ENCODE measurements at regions not wholly inside any gene's neighbourhood (a gene's known extent, or its start where the extent isn't known, plus 50 kb on each side); places are given as distances from the start of the nearest gene placed in this dataset.

- Histone ChIP-seq H3K4me1 (no peaks in the 10 kb centered on the region), H3K36me3 (no peaks in the 10 kb centered on the region), H3K9me3 (no peaks in the 10 kb centered on the region), H3K27ac (no peak overlapping the region), H3K27me3 (no peaks in the 10 kb centered on the region), H3K4me3 (replicated peaks in 1 of 3) (no peak overlapping the region)
- TF ChIP-seq POLR2A (IDR thresholded peaks at IDR 0.05) (no peak), CTCF (IDR thresholded peaks at IDR 0.05) (no peak)
- intact Hi-C loops (cut with DNase I), result no loop called here
- 97% methylated on average over 2 of the region's 2 CpGs for WGBS, 2 donors
- DNase-seq, result no peak
Measured at GRCh38 chr7:109206196-109206595, 636.5 kb downstream of the DNAJB9 start.

GRCh38 chr7:109213081-109213480, 643.4 kb downstream of the DNAJB9 start:
- no peak overlapping the region for H3K4me3 ChIP-seq (replicated peaks in 1 of 3)
- H3K36me3 ChIP-seq, result no peaks in the 10 kb centered on the region
- H3K27me3 ChIP-seq, result no peaks in the 10 kb centered on the region
- H3K9me3 ChIP-seq, result no peaks in the 10 kb centered on the region
- H3K27ac ChIP-seq, result no peak overlapping the region
- H3K4me1 ChIP-seq, result no peaks in the 10 kb centered on the region
- DNase-seq, result no peak
- TF ChIP-seq POLR2A (IDR thresholded peaks at IDR 0.05) (no peak), CTCF (IDR thresholded peaks at IDR 0.05) (no peak)
- intact Hi-C loops (cut with DNase I), result no loop called here
- 78 to 86% methylated on average over 1 to 3 of the region's 3 CpGs for WGBS, 2 donors

GRCh38 chr7:109215341-109215740, 645.7 kb downstream of the DNAJB9 start:
- Histone ChIP-seq H3K36me3 (no peaks in the 10 kb centered on the region), H3K4me1 (no peaks in the 10 kb centered on the region), H3K27me3 (no peaks in the 10 kb centered on the region), H3K27ac (no peak overlapping the region), H3K4me3 (replicated peaks in 1 of 3) (no peak overlapping the region), H3K9me3 (no peaks in the 10 kb centered on the region)
- no peak for DNase-seq
- TF ChIP-seq POLR2A (IDR thresholded peaks at IDR 0.05) (no peak), CTCF (IDR thresholded peaks at IDR 0.05) (no peak)
- intact Hi-C loops (cut with DNase I), result no loop called here
- 60 to 62% methylated on average over 3 of the region's 3 CpGs for WGBS, 2 donors

GRCh38 chr7:109224100-109224499, 654.4 kb downstream of the DNAJB9 start:
- H3K27ac ChIP-seq, result no peak overlapping the region
- intact Hi-C loops (cut with DNase I), result no loop called here
- no peaks in the 10 kb centered on the region for H3K4me1 ChIP-seq
- TF ChIP-seq POLR2A (IDR thresholded peaks at IDR 0.05) (no peak), CTCF (IDR thresholded peaks at IDR 0.05) (no peak)
- no peak for DNase-seq
- H3K36me3 ChIP-seq, result no peaks in the 10 kb centered on the region
- no peaks in the 10 kb centered on the region for H3K27me3 ChIP-seq
- H3K9me3 ChIP-seq, result no peaks in the 10 kb centered on the region
- H3K4me3 ChIP-seq (replicated peaks in 1 of 3), result no peak overlapping the region
- WGBS, 2 donors, result 80 to 83% methylated on average over 2 of the region's 2 CpGs

GRCh38 chr7:109226699-109227098, 657.0 kb downstream of the DNAJB9 start:
- no peak for DNase-seq
- WGBS, 2 donors, result 25 to 69% methylated on average over 1 of the region's 1 CpG
- intact Hi-C loops (cut with DNase I), result no loop called here

More at GRCh38 chr7:109226699-109227098, 657.0 kb downstream of the DNAJB9 start:
- H3K36me3 ChIP-seq, result no peaks in the 10 kb centered on the region
- H3K9me3 ChIP-seq, result no peaks in the 10 kb centered on the region
- no peaks in the 10 kb centered on the region for H3K4me1 ChIP-seq
- H3K27ac ChIP-seq, result no peak overlapping the region
- no peaks in the 10 kb centered on the region for H3K27me3 ChIP-seq
- no peak overlapping the region for H3K4me3 ChIP-seq (replicated peaks in 1 of 3)
- TF ChIP-seq CTCF (IDR thresholded peaks at IDR 0.05) (no peak), POLR2A (IDR thresholded peaks at IDR 0.05) (no peak)

Measured in thyroid gland (tissue), 4 donors.